HepG2 (cell line): ENCODE measurements at regions not wholly inside any gene's neighbourhood (a gene's known extent, or its start where the extent isn't known, plus 50 kb on each side); places are given as distances from the start of the nearest gene placed in this dataset.
"Not testable (repeated sequence)": the region's sequence is repeated elsewhere in the genome, so short reads cannot be mapped to it uniquely, and the experiment has no call there.

Experiments used
- CBFB ChIP-seq: sonication (generic); formaldehyde crosslinking; IDR thresholded peaks from 2 replicates; pipeline ENCODE4 v1.4.0; 2020; ENCODE audit warnings: missing genetic modification reagents
- CTCF ChIP-seq: sonication (generic); formaldehyde crosslinking; IDR thresholded peaks from 2 replicates; pipeline ENCODE4 v1.5.0; 2020; ENCODE audit warnings: mild to moderate bottlenecking, missing genetic modification reagents, moderate library complexity
- JUN ChIP-seq: sonication (generic); formaldehyde crosslinking; IDR thresholded peaks from 2 replicates; pipeline ENCODE4 v1.4.0; 2020; ENCODE audit warnings: mild to moderate bottlenecking, missing genetic modification reagents
- NR2F6 ChIP-seq, 2 experiments: IDR thresholded peaks; 2 replicates each; pipeline ENCODE4 v1.6.1; 2016; ENCODE audit warnings: antibody characterized with exemption in 1 of 2, mild to moderate bottlenecking in 1 of 2
- SMC3 ChIP-seq: IDR thresholded peaks from 2 replicates; pipeline ENCODE4 v1.6.1; 2011; ENCODE audit warnings: low read length, improper control_type of control experiment
- SRF ChIP-seq: IDR thresholded peaks from 2 replicates; pipeline ENCODE4 v1.6.1; 2011; ENCODE audit warnings: mild to moderate bottlenecking, low read depth, low read length, moderate library complexity
- TBP ChIP-seq: sonication (generic); formaldehyde crosslinking; IDR thresholded peaks from 2 replicates; pipeline ENCODE4 v1.5.0; 2020; ENCODE audit warnings: missing genetic modification reagents
- ZNF121 ChIP-seq: sonication (generic); formaldehyde crosslinking; IDR thresholded peaks from 2 replicates; pipeline ENCODE4 v1.5.0; 2020; ENCODE audit warnings: mild to moderate bottlenecking, missing genetic modification reagents
- ZSCAN30 ChIP-seq: sonication (generic); formaldehyde crosslinking; IDR thresholded peaks from 2 replicates; pipeline ENCODE4 v1.5.0; 2020; ENCODE audit warnings: mild to moderate bottlenecking, missing genetic modification reagents

GRCh38 chr12:8282181-8282580 is 54.8 kb upstream of the FAM90A1 start:
- TF ChIP-seq CBFB; SMC3; CTCF (CRISPR knock-in tag); ZNF121 (CRISPR knock-in tag); JUN (CRISPR knock-in tag); TBP (CRISPR knock-in tag); ZSCAN30 (CRISPR knock-in tag); NR2F6 (IDR thresholded peaks at IDR 0.05); NR2F6 (CRISPR knock-in tag; IDR thresholded peaks at IDR 0.05); SRF: not testable (repeated sequence)
